DND-41 (cell line): ENCODE measurements at regions not wholly inside any gene's neighbourhood (a gene's known extent, or its start where the extent isn't known, plus 50 kb on each side); places are given as distances from the start of the nearest gene placed in this dataset.

Source experiments
- ATAC-seq: fragments of 200-7000 bp; cut with Tn5 transposase; 3 replicates; pipeline ENCODE4 v1.9.1; 2021; ENCODE audit warnings: low read depth; ENCODE audit not compliant: insufficient read depth
- DNase-seq: peaks from one replicate; pipeline ENCODE4 v3.0.0-alpha.2; 2020
- H2AFZ ChIP-seq: 2 replicates; pipeline ENCODE4 v1.6.0; 2012; ENCODE audit warnings: low read depth, low read length
- H3K27ac ChIP-seq: 2 replicates; pipeline ENCODE4 v1.5.1; 2012; ENCODE audit warnings: low read length, inconsistent platforms
- H3K27me3 ChIP-seq: fragments of 200-600 bp; sonication (generic); 2 replicates; pipeline ENCODE4 v1.6.0; 2012; ENCODE audit warnings: low read length, mild to moderate bottlenecking, inconsistent platforms; ENCODE audit not compliant: insufficient read depth, poor library complexity
- H3K36me3 ChIP-seq: 2 replicates; pipeline ENCODE4 v1.5.1; 2012; ENCODE audit warnings: low read length, inconsistent platforms; ENCODE audit not compliant: insufficient read depth
- H3K4me1 ChIP-seq: 2 replicates; pipeline ENCODE4 v1.5.1; 2012; ENCODE audit warnings: mild to moderate bottlenecking, low read length; ENCODE audit not compliant: insufficient read depth
- H3K4me2 ChIP-seq: 2 replicates; pipeline ENCODE4 v1.6.0; 2012; ENCODE audit warnings: mild to moderate bottlenecking, moderate library complexity, low read length, inconsistent platforms; ENCODE audit not compliant: insufficient read depth
- H3K4me3 ChIP-seq, 2 experiments: fragments of 200-600 bp in 1 of 2; shearing (Covaris generic) in 1 of 2; 2 replicates each; pipeline ENCODE4 v1.5.1; 2012 to 2016; ENCODE audit warnings: inconsistent platforms in 2 of 2, low read length in 2 of 2, mild to moderate bottlenecking in 2 of 2, low read depth in 1 of 2, moderate library complexity in 1 of 2
- H3K79me2 ChIP-seq: 2 replicates; pipeline ENCODE4 v1.6.0; 2012; ENCODE audit warnings: low read length, inconsistent platforms; ENCODE audit not compliant: insufficient read depth
- H3K9ac ChIP-seq: 2 replicates; pipeline ENCODE4 v1.6.0; 2012; ENCODE audit warnings: low read depth, mild to moderate bottlenecking, inconsistent platforms, low read length, moderate library complexity
- H3K9me3 ChIP-seq: 2 replicates; pipeline ENCODE4 v1.5.1; 2012; ENCODE audit warnings: low read length, moderate library complexity, mild to moderate bottlenecking, inconsistent platforms; ENCODE audit not compliant: insufficient read depth, severe bottlenecking
- H4K20me1 ChIP-seq: 2 replicates; pipeline ENCODE4 v1.6.0; 2012; ENCODE audit warnings: low read length; ENCODE audit not compliant: insufficient read depth
- EZH2 ChIP-seq: IDR thresholded peaks from 3 replicates; pipeline ENCODE4 v1.6.1; 2012; ENCODE audit warnings: borderline replicate concordance, low read depth, mild to moderate bottlenecking, moderate library complexity, low read length, inconsistent platforms; ENCODE audit not compliant: severe bottlenecking
- TF ChIP-seq, protein P1 (sequence below): IDR thresholded peaks from 2 replicates; pipeline ENCODE4 v1.5.1; 2012; ENCODE audit warnings: borderline replicate concordance, low read length, moderate library complexity, mild to moderate bottlenecking; ENCODE audit not compliant: poor library complexity, severe bottlenecking; ENCODE audit errors: extremely low read depth

DNA sequence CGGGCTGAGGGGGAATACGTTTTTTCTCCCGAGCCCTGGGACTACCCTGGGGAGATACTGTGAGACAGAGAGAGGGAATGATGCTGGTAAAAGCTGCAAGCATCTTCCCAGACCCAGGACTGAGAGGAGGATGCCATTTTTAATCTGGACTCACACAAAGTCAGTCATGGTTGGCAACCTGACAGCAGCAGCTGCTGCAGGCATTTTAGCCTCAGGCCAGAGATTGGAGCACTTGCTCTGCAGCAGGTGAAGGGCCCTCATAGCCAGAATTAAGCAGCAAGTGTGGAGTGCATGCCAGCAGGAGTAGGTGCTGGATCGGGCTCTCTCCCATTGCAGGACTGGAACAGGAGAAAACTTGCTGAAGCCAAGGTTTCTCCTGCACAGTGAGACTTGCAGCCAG is 361.1 kb upstream of the CLEC14A start:
- ATAC-seq (no peak), DNase-seq (no peak)
- Histone ChIP-seq H3K4me3 (no peak overlapping the region), H3K36me3 (no peaks in the 10 kb centered on the region), H3K79me2 (no peaks in the 10 kb centered on the region), H2AFZ (no peak overlapping the region), H3K27ac (no peak overlapping the region), H4K20me1 (no peaks in the 10 kb centered on the region), H3K4me1 (no peaks in the 10 kb centered on the region), H3K9ac (no peak overlapping the region), H3K27me3 (no peaks in the 10 kb centered on the region), H3K4me2 (no peak overlapping the region), H3K9me3 (no peaks in the 10 kb centered on the region)
- TF ChIP-seq, protein P1, sequence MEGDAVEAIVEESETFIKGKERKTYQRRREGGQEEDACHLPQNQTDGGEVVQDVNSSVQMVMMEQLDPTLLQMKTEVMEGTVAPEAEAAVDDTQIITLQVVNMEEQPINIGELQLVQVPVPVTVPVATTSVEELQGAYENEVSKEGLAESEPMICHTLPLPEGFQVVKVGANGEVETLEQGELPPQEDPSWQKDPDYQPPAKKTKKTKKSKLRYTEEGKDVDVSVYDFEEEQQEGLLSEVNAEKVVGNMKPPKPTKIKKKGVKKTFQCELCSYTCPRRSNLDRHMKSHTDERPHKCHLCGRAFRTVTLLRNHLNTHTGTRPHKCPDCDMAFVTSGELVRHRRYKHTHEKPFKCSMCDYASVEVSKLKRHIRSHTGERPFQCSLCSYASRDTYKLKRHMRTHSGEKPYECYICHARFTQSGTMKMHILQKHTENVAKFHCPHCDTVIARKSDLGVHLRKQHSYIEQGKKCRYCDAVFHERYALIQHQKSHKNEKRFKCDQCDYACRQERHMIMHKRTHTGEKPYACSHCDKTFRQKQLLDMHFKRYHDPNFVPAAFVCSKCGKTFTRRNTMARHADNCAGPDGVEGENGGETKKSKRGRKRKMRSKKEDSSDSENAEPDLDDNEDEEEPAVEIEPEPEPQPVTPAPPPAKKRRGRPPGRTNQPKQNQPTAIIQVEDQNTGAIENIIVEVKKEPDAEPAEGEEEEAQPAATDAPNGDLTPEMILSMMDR = no peak
- no peak for TF ChIP-seq EZH2

DNA sequence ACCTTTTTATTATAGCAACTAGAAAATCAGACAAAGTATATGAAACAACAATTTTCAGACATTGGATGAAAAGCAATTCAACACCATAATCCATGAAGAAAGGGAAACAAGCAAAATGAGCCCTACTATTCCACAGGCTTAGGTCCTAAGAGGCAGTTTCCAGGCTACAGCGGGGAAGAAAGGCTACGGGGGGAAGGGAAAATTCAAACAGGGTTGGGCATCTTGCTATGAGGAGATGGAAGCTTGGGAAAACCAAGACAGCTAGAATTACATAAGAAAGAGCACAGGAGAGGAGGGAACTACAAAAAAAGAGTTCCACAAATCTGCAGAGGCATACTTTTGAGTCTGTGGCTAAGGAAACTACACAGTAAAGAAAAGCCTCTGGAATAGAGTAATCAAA is 356.0 kb upstream of the CLEC14A start:
- ATAC-seq (no peak), DNase-seq (no peak)
- no peak overlapping the region for H2AFZ ChIP-seq
- no peaks in the 10 kb centered on the region for H4K20me1 ChIP-seq
- H3K27me3 ChIP-seq = no peaks in the 10 kb centered on the region
- no peak overlapping the region for H3K9ac ChIP-seq
- no peak overlapping the region for H3K27ac ChIP-seq
- no peaks in the 10 kb centered on the region for H3K36me3 ChIP-seq
- H3K9me3 ChIP-seq = no peaks in the 10 kb centered on the region
- no peak overlapping the region for H3K4me3 ChIP-seq
- H3K4me1 ChIP-seq = no peaks in the 10 kb centered on the region
- TF ChIP-seq EZH2 = no peak
- TF ChIP-seq, protein P1 = no peak
- no peaks in the 10 kb centered on the region for H3K79me2 ChIP-seq
- no peak overlapping the region for H3K4me2 ChIP-seq

DNA sequence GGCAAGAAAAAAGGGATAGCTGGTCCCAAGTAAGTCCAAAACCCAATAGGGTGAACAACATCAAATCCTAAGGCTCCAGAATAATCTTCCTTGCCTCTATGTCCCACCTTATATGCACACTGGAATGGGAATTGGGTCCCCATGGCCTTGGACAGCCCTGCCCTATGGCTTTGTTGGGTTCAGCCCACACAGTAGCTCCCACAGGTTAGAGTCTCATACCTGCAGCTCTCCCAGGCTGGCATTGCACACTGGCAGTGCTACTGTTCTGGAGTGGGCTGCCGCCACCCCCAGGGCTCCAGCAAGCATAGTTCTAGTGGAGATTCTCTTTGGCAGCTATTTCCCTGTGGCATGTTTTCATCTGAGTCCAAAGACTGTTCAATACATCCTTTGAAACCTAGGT is 352.4 kb upstream of the CLEC14A start:
- Histone ChIP-seq H4K20me1 (no peaks in the 10 kb centered on the region), H3K27me3 (no peaks in the 10 kb centered on the region), H3K4me2 (no peak overlapping the region), H3K79me2 (no peaks in the 10 kb centered on the region), H3K36me3 (no peaks in the 10 kb centered on the region), H3K4me3 (no peak overlapping the region), H3K9me3 (no peaks in the 10 kb centered on the region), H2AFZ (no peak overlapping the region), H3K4me1 (no peaks in the 10 kb centered on the region), H3K9ac (no peak overlapping the region), H3K27ac (no peak overlapping the region)
- DNase-seq (no peak), ATAC-seq (no peak)
- TF ChIP-seq, protein P1 = no peak
- no peak for TF ChIP-seq EZH2
